Calu3 (cell line): ENCODE measurements at regions not wholly inside any gene's neighbourhood (a gene's known extent, or its start where the extent isn't known, plus 50 kb on each side); places are given as distances from the start of the nearest gene placed in this dataset.

Experiments
- BruUV-seq: library from RNA; stranded (reverse); fragments of 400-500 nt; replicated peaks from 2 replicates; lab custom pipeline; 2021; lab: Mats Ljungman, UMichigan
- CTCF ChIA-PET: fragments of 300-600 bp; sonication (Branson Sonifier 250); formaldehyde crosslinking; loops from one replicate; lab custom pipeline; 2022; ENCODE audit warnings: antibody characterized with exemption; lab: Charles Lee
- DNase-seq: peaks from one replicate; pipeline ENCODE4 v3.0.0; 2022
- H3K27ac Mint-ChIP-seq: one replicate; pipeline ENCODE4 v1.8.0; 2022; ENCODE audit warnings: mixed read lengths; ENCODE audit not compliant: unreplicated experiment
- H3K27me3 Mint-ChIP-seq: one replicate; pipeline ENCODE4 v1.8.0; 2022; ENCODE audit warnings: mixed read lengths; ENCODE audit not compliant: unreplicated experiment
- H3K36me3 Mint-ChIP-seq: one replicate; pipeline ENCODE4 v1.8.0; 2022; ENCODE audit warnings: mild to moderate bottlenecking, moderate library complexity, mixed read lengths; ENCODE audit not compliant: insufficient read depth, unreplicated experiment
- H3K4me1 Mint-ChIP-seq: one replicate; pipeline ENCODE4 v1.8.0; 2022; ENCODE audit warnings: mild to moderate bottlenecking, low read depth, mixed read lengths; ENCODE audit not compliant: unreplicated experiment
- H3K4me3 Mint-ChIP-seq: one replicate; pipeline ENCODE4 v1.8.0; 2022; ENCODE audit warnings: mild to moderate bottlenecking, low read depth, moderate library complexity, mixed read lengths; ENCODE audit not compliant: unreplicated experiment
- H3K9me3 Mint-ChIP-seq: one replicate; pipeline ENCODE4 v1.8.0; 2022; ENCODE audit warnings: low read depth, mixed read lengths; ENCODE audit not compliant: unreplicated experiment
- intact Hi-C: fragments of 100-400 bp; cut with micrococcal nuclease; formaldehyde crosslinking; loops from one replicate; pipeline ENCODE4 v1.10.0; 2022; ENCODE audit not compliant: unreplicated experiment
- TF ChIP-seq, protein P1 (sequence below): fragments of 200-600 bp; IDR thresholded peaks from one replicate; pipeline ENCODE4 v1.8.0; 2022; ENCODE audit warnings: antibody characterized with exemption; ENCODE audit not compliant: unreplicated experiment

DNA sequence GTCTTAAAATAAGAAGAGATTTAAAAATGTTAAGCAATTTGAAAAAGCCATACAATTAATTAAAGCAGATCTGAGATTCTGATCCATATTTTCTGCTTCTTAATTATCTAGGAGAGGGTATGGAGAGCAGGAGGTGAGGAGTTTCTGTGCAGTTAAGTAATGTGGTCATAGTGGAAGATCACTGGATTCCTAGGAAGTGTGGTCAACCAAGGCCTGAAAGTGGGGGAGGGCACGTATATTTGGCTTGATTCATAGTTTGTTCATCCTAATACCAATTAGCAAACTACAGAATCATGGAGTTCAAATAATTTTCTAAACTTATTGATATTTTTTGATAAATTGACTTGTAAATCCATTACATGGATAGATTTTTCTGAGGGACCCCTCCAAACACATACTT, 768.3 kb downstream of the RAPGEF2 start:
- TF ChIP-seq, protein P1, sequence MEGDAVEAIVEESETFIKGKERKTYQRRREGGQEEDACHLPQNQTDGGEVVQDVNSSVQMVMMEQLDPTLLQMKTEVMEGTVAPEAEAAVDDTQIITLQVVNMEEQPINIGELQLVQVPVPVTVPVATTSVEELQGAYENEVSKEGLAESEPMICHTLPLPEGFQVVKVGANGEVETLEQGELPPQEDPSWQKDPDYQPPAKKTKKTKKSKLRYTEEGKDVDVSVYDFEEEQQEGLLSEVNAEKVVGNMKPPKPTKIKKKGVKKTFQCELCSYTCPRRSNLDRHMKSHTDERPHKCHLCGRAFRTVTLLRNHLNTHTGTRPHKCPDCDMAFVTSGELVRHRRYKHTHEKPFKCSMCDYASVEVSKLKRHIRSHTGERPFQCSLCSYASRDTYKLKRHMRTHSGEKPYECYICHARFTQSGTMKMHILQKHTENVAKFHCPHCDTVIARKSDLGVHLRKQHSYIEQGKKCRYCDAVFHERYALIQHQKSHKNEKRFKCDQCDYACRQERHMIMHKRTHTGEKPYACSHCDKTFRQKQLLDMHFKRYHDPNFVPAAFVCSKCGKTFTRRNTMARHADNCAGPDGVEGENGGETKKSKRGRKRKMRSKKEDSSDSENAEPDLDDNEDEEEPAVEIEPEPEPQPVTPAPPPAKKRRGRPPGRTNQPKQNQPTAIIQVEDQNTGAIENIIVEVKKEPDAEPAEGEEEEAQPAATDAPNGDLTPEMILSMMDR: no peak

DNA sequence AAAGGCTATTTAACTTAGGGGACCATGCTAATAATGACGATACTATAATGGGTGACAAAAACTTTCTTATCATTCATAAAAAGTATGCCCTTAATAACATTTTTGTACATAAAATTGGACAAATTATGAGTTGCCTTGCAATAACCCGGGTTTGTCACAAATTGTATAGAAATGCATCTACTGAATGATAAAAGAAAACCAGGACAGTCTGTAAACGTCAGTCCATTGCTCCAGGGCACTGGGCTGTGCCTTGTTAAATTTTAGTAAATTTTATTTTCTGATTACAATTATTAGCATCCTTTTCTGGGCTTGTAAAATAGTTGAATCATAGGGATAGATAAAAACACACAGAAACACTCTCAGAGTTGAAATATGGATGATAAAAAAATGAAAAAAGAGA, 778.3 kb downstream of the RAPGEF2 start:
- H3K36me3 Mint-ChIP-seq: no peaks in the 10 kb centered on the region
- no peaks in the 10 kb centered on the region for H3K9me3 Mint-ChIP-seq
- BruUV-seq: no TSS peak
- peaks cover 10% of the 10 kb centered on the region for H3K4me1 Mint-ChIP-seq
- CTCF ChIA-PET: no interaction called here
- H3K27ac Mint-ChIP-seq: no peak overlapping the region
- DNase-seq: no peak
- no peaks in the 10 kb centered on the region for H3K27me3 Mint-ChIP-seq
- intact Hi-C loops: no loop called here
- no peak overlapping the region for H3K4me3 Mint-ChIP-seq
- TF ChIP-seq, protein P1: no peak

More for the DNA sequence above, 768.3 kb downstream of the RAPGEF2 start:
- H3K9me3 Mint-ChIP-seq: peaks cover 4% of the 10 kb centered on the region
- no peak overlapping the region for H3K4me3 Mint-ChIP-seq
- DNase-seq: no peak
- intact Hi-C loops: no loop called here
- no peaks in the 10 kb centered on the region for H3K36me3 Mint-ChIP-seq
- peaks cover 15% of the 10 kb centered on the region for H3K4me1 Mint-ChIP-seq
- no peak overlapping the region for H3K27ac Mint-ChIP-seq
- BruUV-seq: no TSS peak
- H3K27me3 Mint-ChIP-seq: no peaks in the 10 kb centered on the region
- CTCF ChIA-PET: no interaction called here

DNA sequence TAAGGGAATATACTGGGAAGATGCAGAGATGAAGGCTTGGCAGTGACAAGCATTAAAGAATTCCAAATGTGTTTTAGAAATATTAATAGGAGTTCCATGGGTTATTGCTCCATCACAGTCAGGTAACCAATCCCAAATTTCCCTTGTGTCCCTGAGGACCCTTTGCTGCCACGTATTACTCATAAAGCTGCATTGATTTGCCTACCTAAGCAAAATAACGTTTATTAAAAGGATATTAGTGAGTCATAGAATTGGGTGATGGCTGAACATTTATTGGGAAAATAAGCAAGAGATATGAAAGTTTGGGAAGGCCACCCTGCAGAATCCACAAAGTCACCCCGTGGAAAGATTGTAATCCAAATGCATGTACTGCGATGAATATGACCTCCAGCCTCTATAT, 782.1 kb downstream of the RAPGEF2 start:
- no peak overlapping the region for H3K27ac Mint-ChIP-seq
- CTCF ChIA-PET: no interaction called here

DNA sequence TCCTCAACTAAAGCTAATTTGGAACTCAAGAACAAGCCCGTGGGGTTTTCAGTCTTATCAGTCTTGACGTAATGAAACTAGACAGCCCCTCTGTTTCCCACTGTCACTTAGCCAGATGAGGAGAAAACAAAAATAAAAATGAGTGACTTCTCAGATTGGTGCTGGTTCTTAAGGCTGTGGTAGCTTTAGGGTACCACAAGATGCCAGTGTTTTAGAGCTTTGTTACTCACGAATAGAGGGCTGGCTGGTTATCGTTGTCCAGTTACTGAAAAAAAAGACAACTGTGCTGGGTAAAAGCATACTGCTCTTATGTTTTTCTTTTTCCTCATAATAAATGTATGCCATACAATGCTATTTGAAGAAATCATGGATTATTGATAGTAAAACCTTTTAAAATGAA, 796.7 kb downstream of the RAPGEF2 start:
- CTCF ChIA-PET: no interaction called here
- Mint-ChIP-seq H3K9me3 (peaks cover 4% of the 10 kb centered on the region), H3K27me3 (no peaks in the 10 kb centered on the region), H3K36me3 (peaks cover 4% of the 10 kb centered on the region), H3K4me1 (peaks cover 10% of the 10 kb centered on the region), H3K27ac (no peak overlapping the region), H3K4me3 (no peak overlapping the region)
- TF ChIP-seq, protein P1: no peak
- DNase-seq: no peak
- no TSS peak for BruUV-seq
- intact Hi-C loops: no loop called here

More for the DNA sequence above, 782.1 kb downstream of the RAPGEF2 start:
- H3K4me3 Mint-ChIP-seq: no peak overlapping the region
- intact Hi-C loops: no loop called here
- TF ChIP-seq, protein P1: no peak
- no peaks in the 10 kb centered on the region for H3K36me3 Mint-ChIP-seq
- no peak for DNase-seq
- no peaks in the 10 kb centered on the region for H3K4me1 Mint-ChIP-seq
- H3K27me3 Mint-ChIP-seq: no peaks in the 10 kb centered on the region
- no peaks in the 10 kb centered on the region for H3K9me3 Mint-ChIP-seq
- no TSS peak for BruUV-seq
